Endothelial cell (in vitro differentiated cells): ENCODE measurements at regions not wholly inside any gene's neighbourhood (a gene's known extent, or its start where the extent isn't known, plus 50 kb on each side); places are given as distances from the start of the nearest gene placed in this dataset.

Source experiments
- DNase-seq: peaks from one replicate; pipeline ENCODE4 v3.0.0; 2021; ENCODE audit warnings: low spot score
- H3K27ac Mint-ChIP-seq: one replicate; pipeline ENCODE4 v1.8.0; 2021; ENCODE audit warnings: mixed read lengths, inconsistent platforms; ENCODE audit not compliant: unreplicated experiment
- H3K27me3 Mint-ChIP-seq: one replicate; pipeline ENCODE4 v1.8.0; 2021; ENCODE audit warnings: mild to moderate bottlenecking, moderate library complexity, mixed read lengths, inconsistent platforms; ENCODE audit not compliant: unreplicated experiment
- H3K36me3 Mint-ChIP-seq: one replicate; pipeline ENCODE4 v1.8.0; 2021; ENCODE audit warnings: mild to moderate bottlenecking, low read depth, mixed read lengths, inconsistent platforms; ENCODE audit not compliant: unreplicated experiment
- H3K4me1 Mint-ChIP-seq: one replicate; pipeline ENCODE4 v1.8.0; 2021; ENCODE audit warnings: mild to moderate bottlenecking, mixed read lengths, inconsistent platforms; ENCODE audit not compliant: unreplicated experiment
- H3K4me3 Mint-ChIP-seq: one replicate; pipeline ENCODE4 v1.8.0; 2021; ENCODE audit warnings: mild to moderate bottlenecking, mixed read lengths, inconsistent platforms; ENCODE audit not compliant: unreplicated experiment
- H3K9me3 Mint-ChIP-seq: one replicate; pipeline ENCODE4 v1.8.0; 2021; ENCODE audit warnings: mixed read lengths, inconsistent platforms; ENCODE audit not compliant: unreplicated experiment
- TF ChIP-seq, protein P1 (sequence below): fragments of 200-600 bp; sonication (generic); IDR thresholded peaks from one replicate; pipeline ENCODE4 v1.5.0; 2021; ENCODE audit warnings: antibody characterized with exemption; ENCODE audit not compliant: unreplicated experiment

- Mint-ChIP-seq H3K9me3 (no peaks in the 10 kb centered on the region), H3K4me1 (peaks cover 3% of the 10 kb centered on the region), H3K27ac (no peak overlapping the region), H3K27me3 (no peaks in the 10 kb centered on the region), H3K36me3 (no peaks in the 10 kb centered on the region), H3K4me3 (no peak overlapping the region)
- no peak for DNase-seq
- TF ChIP-seq, protein P1, sequence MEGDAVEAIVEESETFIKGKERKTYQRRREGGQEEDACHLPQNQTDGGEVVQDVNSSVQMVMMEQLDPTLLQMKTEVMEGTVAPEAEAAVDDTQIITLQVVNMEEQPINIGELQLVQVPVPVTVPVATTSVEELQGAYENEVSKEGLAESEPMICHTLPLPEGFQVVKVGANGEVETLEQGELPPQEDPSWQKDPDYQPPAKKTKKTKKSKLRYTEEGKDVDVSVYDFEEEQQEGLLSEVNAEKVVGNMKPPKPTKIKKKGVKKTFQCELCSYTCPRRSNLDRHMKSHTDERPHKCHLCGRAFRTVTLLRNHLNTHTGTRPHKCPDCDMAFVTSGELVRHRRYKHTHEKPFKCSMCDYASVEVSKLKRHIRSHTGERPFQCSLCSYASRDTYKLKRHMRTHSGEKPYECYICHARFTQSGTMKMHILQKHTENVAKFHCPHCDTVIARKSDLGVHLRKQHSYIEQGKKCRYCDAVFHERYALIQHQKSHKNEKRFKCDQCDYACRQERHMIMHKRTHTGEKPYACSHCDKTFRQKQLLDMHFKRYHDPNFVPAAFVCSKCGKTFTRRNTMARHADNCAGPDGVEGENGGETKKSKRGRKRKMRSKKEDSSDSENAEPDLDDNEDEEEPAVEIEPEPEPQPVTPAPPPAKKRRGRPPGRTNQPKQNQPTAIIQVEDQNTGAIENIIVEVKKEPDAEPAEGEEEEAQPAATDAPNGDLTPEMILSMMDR = no peak
These were observed 95.7 kb downstream of the KCTD12 start for GRCh38 chr13:76790526-76790925.

DNA sequence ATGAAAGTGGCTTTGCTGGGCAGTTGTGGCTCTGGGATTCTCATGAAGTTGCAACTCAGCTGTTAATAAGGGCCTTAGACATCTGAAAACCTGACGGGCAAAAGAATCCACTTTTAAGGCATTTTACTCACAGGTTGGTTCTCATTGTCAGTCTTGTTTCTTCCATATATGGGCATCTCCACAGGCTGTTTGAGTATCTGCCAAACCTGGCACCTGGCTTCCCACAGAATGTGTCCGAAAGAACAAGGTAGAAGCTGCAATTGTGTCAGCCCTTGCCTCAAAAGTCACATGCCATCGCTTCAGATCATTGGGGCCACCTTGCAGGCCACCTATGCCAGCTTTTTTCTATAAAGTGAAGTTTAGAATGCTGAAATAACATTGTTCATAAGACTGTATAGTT is 102.4 kb downstream of the KCTD12 start:
- Mint-ChIP-seq H3K27ac (no peak overlapping the region), H3K36me3 (no peaks in the 10 kb centered on the region), H3K4me1 (no peaks in the 10 kb centered on the region), H3K27me3 (no peaks in the 10 kb centered on the region), H3K4me3 (no peak overlapping the region), H3K9me3 (no peaks in the 10 kb centered on the region)
- TF ChIP-seq, protein P1 = no peak
- DNase-seq = no peak

- Mint-ChIP-seq H3K36me3 (no peaks in the 10 kb centered on the region), H3K4me3 (no peak overlapping the region), H3K27me3 (peaks cover 2% of the 10 kb centered on the region), H3K4me1 (no peaks in the 10 kb centered on the region), H3K9me3 (no peaks in the 10 kb centered on the region), H3K27ac (no peak overlapping the region)
- TF ChIP-seq, protein P1 = no peak
- no peak for DNase-seq
These were observed 107.4 kb downstream of the KCTD12 start for GRCh38 chr13:76778853-76779252.

- Mint-ChIP-seq H3K4me1 (no peaks in the 10 kb centered on the region), H3K36me3 (no peaks in the 10 kb centered on the region), H3K9me3 (no peaks in the 10 kb centered on the region), H3K4me3 (no peak overlapping the region), H3K27ac (no peak overlapping the region), H3K27me3 (peaks cover 2% of the 10 kb centered on the region)
- DNase-seq = no peak
- TF ChIP-seq, protein P1 = no peak
These were observed 109.1 kb downstream of the KCTD12 start for GRCh38 chr13:76777096-76777495.

DNA sequence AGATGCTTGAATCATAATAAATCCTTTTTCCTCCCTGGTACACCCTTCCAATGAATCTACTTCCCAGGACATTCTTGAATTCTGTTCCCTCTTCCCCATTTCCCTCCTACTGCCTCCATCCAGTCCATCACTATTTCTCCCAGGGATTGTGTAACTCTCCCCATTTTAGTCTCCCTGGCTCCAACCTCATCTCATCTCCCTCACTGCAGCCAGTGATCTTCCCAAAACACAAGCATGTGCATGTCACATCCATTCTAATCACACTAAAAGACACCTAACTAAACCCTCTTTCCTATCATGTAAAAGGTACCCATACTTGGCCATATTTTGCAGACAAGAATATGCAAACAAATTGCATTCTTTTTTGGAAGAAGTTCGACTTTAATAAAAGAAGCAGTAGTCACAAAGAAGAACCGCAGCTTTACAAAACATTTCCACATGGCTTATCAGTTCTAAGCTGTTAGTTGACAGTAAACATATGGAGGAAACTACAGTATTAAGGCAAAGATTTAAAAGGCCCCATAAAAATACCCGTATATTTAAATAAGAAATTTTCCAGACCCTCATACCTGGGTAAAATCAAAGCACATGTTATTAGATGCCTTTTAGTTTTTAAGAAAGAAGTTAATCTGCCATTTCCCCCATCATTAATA is 111.0 kb downstream of the KCTD12 start:
- Mint-ChIP-seq H3K36me3 (no peaks in the 10 kb centered on the region), H3K9me3 (no peaks in the 10 kb centered on the region), H3K27me3 (peaks cover 2% of the 10 kb centered on the region), H3K4me3 (no peak overlapping the region), H3K27ac (no peak overlapping the region), H3K4me1 (no peaks in the 10 kb centered on the region)
- DNase-seq = no peak
- TF ChIP-seq, protein P1 = no peak
